ENCODE measurements at regions not wholly inside any gene's neighbourhood (a gene's known extent, or its start where the extent isn't known, plus 50 kb on each side); places are given as distances from the start of the nearest gene placed in this dataset.

- Histone ChIP-seq H3K9me2 (no peaks in the 10 kb centered on the region), H3K9me3 (no peaks in the 10 kb centered on the region), H3K27ac (ENCODE audit: low read depth in 2 of 2, low read length in 1 of 2) (no peak overlapping the region), H3K79me2 (ENCODE audit: insufficient read depth) (no peaks in the 10 kb centered on the region), H3K4me1 (ENCODE audit: control insufficient read depth in 1 of 2, insufficient read depth in 2 of 2, low read depth in 1 of 2, low read length in 1 of 2) (no peaks in the 10 kb centered on the region; a peak in 1 of 4 replicates), H3K27me3 (ENCODE audit: insufficient read depth) (no peaks in the 10 kb centered on the region), H3K9ac (no peak overlapping the region), H3K36me3 (replicated peaks in 1 of 2; ENCODE audit: control insufficient read depth in 1 of 2, insufficient read depth in 2 of 2, low read length in 1 of 2) (no peaks in the 10 kb centered on the region), H4K20me1 (ENCODE audit: insufficient read depth) (no peaks in the 10 kb centered on the region), H3K4me3 (ENCODE audit: low read depth in 2 of 2, low read length in 1 of 2) (no peak overlapping the region), H3K4me2 (no peak overlapping the region), H2AFZ (ENCODE audit: low read depth) (no peak overlapping the region), H3F3A (replicated peaks; ENCODE audit: insufficient read depth) (no peaks in the 10 kb centered on the region)
- ChIA-PET CTCF (no interaction called here), POLR2A (no interaction called here)
- TF ChIP-seq RAD21 (IDR thresholded peaks at IDR 0.05; ENCODE audit: low read length) (no peak), SMC3 (IDR thresholded peaks at IDR 0.05; ENCODE audit: low read depth, low read length) (no peak), RXRA (IDR thresholded peaks at IDR 0.05; ENCODE audit: borderline replicate concordance, low read depth) (no peak), TCF12 (IDR thresholded peaks at IDR 0.05) (no peak), POLR2AphosphoS5 (IDR thresholded peaks at IDR 0.05; ENCODE audit: low read depth, low read length) (no peak), CHD2 (IDR thresholded peaks at IDR 0.05; ENCODE audit: low read length, partially characterized antibody) (no peak), MXI1 (IDR thresholded peaks at IDR 0.05; ENCODE audit: low read depth, low read length) (no peak)
- DNase-seq = no peak
Observed at GRCh38 chr2:194619366-194619765, 1037.7 kb upstream of the SLC39A10 start.

GRCh38 chr2:194618432-194618831, 1038.6 kb upstream of the SLC39A10 start:
- CTCF ChIA-PET = no interaction called here
- Histone ChIP-seq H3K36me3 (replicated peaks in 1 of 2; ENCODE audit: control insufficient read depth in 1 of 2, insufficient read depth in 2 of 2, low read length in 1 of 2) (no peaks in the 10 kb centered on the region), H2AFZ (ENCODE audit: low read depth) (no peak overlapping the region), H3K9me3 (no peaks in the 10 kb centered on the region), H3K9ac (no peak overlapping the region), H3K27ac (ENCODE audit: low read depth in 2 of 2, low read length in 1 of 2) (no peak overlapping the region), H3K27me3 (ENCODE audit: insufficient read depth) (no peaks in the 10 kb centered on the region), H3K4me2 (no peak overlapping the region), H3K9me2 (no peaks in the 10 kb centered on the region), H3F3A (replicated peaks; ENCODE audit: insufficient read depth) (no peaks in the 10 kb centered on the region), H3K79me2 (ENCODE audit: insufficient read depth) (no peaks in the 10 kb centered on the region), H3K4me3 (ENCODE audit: low read depth in 2 of 2, low read length in 1 of 2) (no peak overlapping the region), H3K4me1 (ENCODE audit: control insufficient read depth in 1 of 2, insufficient read depth in 2 of 2, low read depth in 1 of 2, low read length in 1 of 2) (no peaks in the 10 kb centered on the region; a peak in 1 of 4 replicates), H4K20me1 (ENCODE audit: insufficient read depth) (no peaks in the 10 kb centered on the region)
- DNase-seq = no peak
- TF ChIP-seq JUND (IDR thresholded peaks at IDR 0.05) = no peak
- no peak for TF ChIP-seq USF2 (IDR thresholded peaks at IDR 0.05; ENCODE audit: borderline replicate concordance, low read depth, low read length)
- TF ChIP-seq SMC3 (IDR thresholded peaks at IDR 0.05; ENCODE audit: low read depth, low read length) = no peak
- TF ChIP-seq NRF1 (IDR thresholded peaks at IDR 0.05; ENCODE audit: low read depth, low read length) = no peak
- POLR2A ChIA-PET = no interaction called here

- Histone ChIP-seq H3K9ac (no peak overlapping the region), H3K4me1 (ENCODE audit: control insufficient read depth in 1 of 2, insufficient read depth in 2 of 2, low read depth in 1 of 2, low read length in 1 of 2) (no peaks in the 10 kb centered on the region; a peak in 1 of 4 replicates), H3K79me2 (ENCODE audit: insufficient read depth) (no peaks in the 10 kb centered on the region), H3K9me3 (no peaks in the 10 kb centered on the region), H3K27me3 (ENCODE audit: insufficient read depth) (no peaks in the 10 kb centered on the region), H3K4me3 (ENCODE audit: low read depth in 2 of 2, low read length in 1 of 2) (no peak overlapping the region), H3K4me2 (no peak overlapping the region), H2AFZ (ENCODE audit: low read depth) (no peak overlapping the region), H3K9me2 (no peaks in the 10 kb centered on the region), H4K20me1 (ENCODE audit: insufficient read depth) (no peaks in the 10 kb centered on the region), H3F3A (replicated peaks; ENCODE audit: insufficient read depth) (no peaks in the 10 kb centered on the region), H3K27ac (ENCODE audit: low read depth in 2 of 2, low read length in 1 of 2) (no peak overlapping the region), H3K36me3 (replicated peaks in 1 of 2; ENCODE audit: control insufficient read depth in 1 of 2, insufficient read depth in 2 of 2, low read length in 1 of 2) (no peaks in the 10 kb centered on the region)
- WGBS (ENCODE audit: low lambda C conversion rate) = 8% methylated on average over 1 of the region's 1 CpG
- DNase-seq = no peak
- POLR2A ChIA-PET = no interaction called here
- CTCF ChIA-PET = interaction anchor here (0.5 kb wide), 1 partner anchor 160 kb away, joined by 3 read pairs; no protein-coding TSS in a partner anchor
- no peak for TF ChIP-seq GATA2 (CRISPR knock-in tag; IDR thresholded peaks at IDR 0.05)
- TF ChIP-seq MXI1 (IDR thresholded peaks at IDR 0.05; ENCODE audit: low read depth, low read length) = no peak
- TF ChIP-seq CHD2 (IDR thresholded peaks at IDR 0.05; ENCODE audit: low read length, partially characterized antibody) = no peak
- no peak for TF ChIP-seq TEAD4 (IDR thresholded peaks at IDR 0.05; ENCODE audit: borderline replicate concordance, insufficient read depth)
- no peak for TF ChIP-seq USF2 (IDR thresholded peaks at IDR 0.05; ENCODE audit: borderline replicate concordance, low read depth, low read length)
- TF ChIP-seq REST (IDR thresholded peaks at IDR 0.05; ENCODE audit: low read depth, low read length) = no peak
- no peak for TF ChIP-seq JUND (IDR thresholded peaks at IDR 0.05)
- no peak for TF ChIP-seq PBX3 (IDR thresholded peaks at IDR 0.05)
- no peak for TF ChIP-seq EP300 (IDR thresholded peaks at IDR 0.05; ENCODE audit: borderline replicate concordance in 1 of 2, low read depth in 1 of 2, low read length in 1 of 2)
- TF ChIP-seq NRF1 (IDR thresholded peaks at IDR 0.05; ENCODE audit: low read depth, low read length) = no peak
- no peak for TF ChIP-seq GABPA (IDR thresholded peaks at IDR 0.05; ENCODE audit: low read depth)
- no peak for TF ChIP-seq SIN3A (IDR thresholded peaks at IDR 0.05; ENCODE audit: borderline replicate concordance, low read depth, low read length)
Observed at GRCh38 chr2:194616334-194616733, 1040.7 kb upstream of the SLC39A10 start.
